ENCODE measurements at regions not wholly inside any gene's neighbourhood (a gene's known extent, or its start where the extent isn't known, plus 50 kb on each side); places are given as distances from the start of the nearest gene placed in this dataset.

GRCh38 chr4:8710946-8711345 is 118.4 kb downstream of the CPZ start:
- DNase-seq, result peak; percentile 32

GRCh38 chr4:8710416-8710815 is 117.9 kb downstream of the CPZ start:
- DNase-seq, result peak; percentile 33

GRCh38 chr4:8709729-8710360 is 117.3 kb downstream of the CPZ start:
- peak; percentile 46 for DNase-seq

GRCh38 chr4:8709050-8709728 is 116.6 kb downstream of the CPZ start:
- DNase-seq, result peak; percentile 46

GRCh38 chr4:8708401-8709021 is 115.9 kb downstream of the CPZ start:
- DNase-seq, result peak; percentile 37

GRCh38 chr4:8707045-8707781 is 114.6 kb downstream of the CPZ start:
- DNase-seq, result peak; percentile 60

GRCh38 chr4:8706216-8707044 is 113.9 kb downstream of the CPZ start:
- DNase-seq, result peak; percentile 56

GRCh38 chr4:8705161-8706145 is 112.9 kb downstream of the CPZ start:
- peak; percentile 86 for DNase-seq

GRCh38 chr4:8704632-8705031 is 112.1 kb downstream of the CPZ start:
- peak; percentile 48 for DNase-seq

GRCh38 chr4:8703857-8704495 is 111.4 kb downstream of the CPZ start:
- peak; percentile 49 for DNase-seq

GRCh38 chr4:8703401-8703696 is 110.8 kb downstream of the CPZ start:
- no peak for DNase-seq

GRCh38 chr4:8702516-8703400 is 110.2 kb downstream of the CPZ start:
- peak; percentile 52 for DNase-seq

GRCh38 chr4:8702020-8702495 is 109.5 kb downstream of the CPZ start:
- peak; percentile 43 for DNase-seq

GRCh38 chr4:8701126-8702019 is 108.8 kb downstream of the CPZ start:
- peak; percentile 50 for DNase-seq

GRCh38 chr4:8700531-8700930 is 108.0 kb downstream of the CPZ start:
- peak; percentile 46 for DNase-seq

- DNase-seq, result peak; percentile 50
Measured at GRCh38 chr4:8699479-8700145, 107.0 kb downstream of the CPZ start.

- peak; percentile 39 for DNase-seq
Measured at GRCh38 chr4:8699063-8699385, 106.5 kb downstream of the CPZ start.

GRCh38 chr4:8698341-8699062 is 105.9 kb downstream of the CPZ start:
- DNase-seq, result peak; percentile 38

Data from islet precursor cell (in vitro differentiated cells).